ENCODE measurements at regions not wholly inside any gene's neighbourhood (a gene's known extent, or its start where the extent isn't known, plus 50 kb on each side); places are given as distances from the start of the nearest gene placed in this dataset.

DNA sequence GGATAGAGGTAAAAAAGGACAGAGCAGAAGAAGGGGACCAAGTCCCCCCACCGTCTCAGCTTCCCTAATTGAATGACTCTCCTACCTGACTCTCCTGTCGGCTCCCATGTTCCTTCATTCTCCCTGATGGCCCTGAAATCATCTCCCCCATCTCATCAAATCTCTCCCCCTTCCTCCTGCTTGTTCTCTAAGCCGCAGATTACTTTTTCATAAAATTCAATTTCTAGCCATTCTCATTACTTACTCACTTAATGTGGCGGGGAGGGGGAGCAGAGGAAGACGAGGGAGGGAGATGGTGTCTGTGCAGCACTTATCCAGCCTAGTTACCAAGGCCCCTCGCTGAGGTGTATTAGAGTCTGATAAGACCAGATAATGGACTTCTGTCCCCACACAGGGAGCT is 161.5 kb downstream of the CCT6B start:
- DNase-seq (ENCODE audit: low read depth), result no peak
- TF ChIP-seq, protein P1, sequence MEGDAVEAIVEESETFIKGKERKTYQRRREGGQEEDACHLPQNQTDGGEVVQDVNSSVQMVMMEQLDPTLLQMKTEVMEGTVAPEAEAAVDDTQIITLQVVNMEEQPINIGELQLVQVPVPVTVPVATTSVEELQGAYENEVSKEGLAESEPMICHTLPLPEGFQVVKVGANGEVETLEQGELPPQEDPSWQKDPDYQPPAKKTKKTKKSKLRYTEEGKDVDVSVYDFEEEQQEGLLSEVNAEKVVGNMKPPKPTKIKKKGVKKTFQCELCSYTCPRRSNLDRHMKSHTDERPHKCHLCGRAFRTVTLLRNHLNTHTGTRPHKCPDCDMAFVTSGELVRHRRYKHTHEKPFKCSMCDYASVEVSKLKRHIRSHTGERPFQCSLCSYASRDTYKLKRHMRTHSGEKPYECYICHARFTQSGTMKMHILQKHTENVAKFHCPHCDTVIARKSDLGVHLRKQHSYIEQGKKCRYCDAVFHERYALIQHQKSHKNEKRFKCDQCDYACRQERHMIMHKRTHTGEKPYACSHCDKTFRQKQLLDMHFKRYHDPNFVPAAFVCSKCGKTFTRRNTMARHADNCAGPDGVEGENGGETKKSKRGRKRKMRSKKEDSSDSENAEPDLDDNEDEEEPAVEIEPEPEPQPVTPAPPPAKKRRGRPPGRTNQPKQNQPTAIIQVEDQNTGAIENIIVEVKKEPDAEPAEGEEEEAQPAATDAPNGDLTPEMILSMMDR (IDR thresholded peaks at IDR 0.05; ENCODE audit: insufficient read depth, low read depth, low read length, missing control alignments), result no peak
- no peak overlapping the region for H3K4me3 ChIP-seq (ENCODE audit: low read length)

DNA sequence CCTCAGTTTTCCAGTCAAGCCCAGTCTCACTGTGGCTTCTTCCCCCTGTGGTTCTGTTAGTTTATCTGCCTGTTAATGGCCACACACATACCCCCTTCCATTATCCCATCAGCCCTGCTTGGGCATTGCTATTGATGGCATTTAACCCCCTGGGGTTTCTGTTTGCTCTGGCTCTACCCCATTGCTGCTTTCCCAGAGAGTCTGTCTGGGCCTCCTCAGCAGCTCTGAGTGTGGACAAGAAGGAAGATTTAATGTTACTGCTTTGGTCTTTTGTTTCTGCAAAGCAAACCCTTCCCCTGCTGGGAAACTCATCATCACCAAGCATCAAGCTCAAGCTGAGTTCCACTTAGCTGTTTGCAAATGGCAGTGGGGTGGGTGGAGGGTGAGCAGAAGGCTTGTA is 162.7 kb downstream of the CCT6B start:
- no peak overlapping the region for H3K4me3 ChIP-seq (ENCODE audit: low read length)
- no peak for DNase-seq (ENCODE audit: low read depth)
- TF ChIP-seq, protein P1 (IDR thresholded peaks at IDR 0.05; ENCODE audit: insufficient read depth, low read depth, low read length, missing control alignments), result no peak

DNA sequence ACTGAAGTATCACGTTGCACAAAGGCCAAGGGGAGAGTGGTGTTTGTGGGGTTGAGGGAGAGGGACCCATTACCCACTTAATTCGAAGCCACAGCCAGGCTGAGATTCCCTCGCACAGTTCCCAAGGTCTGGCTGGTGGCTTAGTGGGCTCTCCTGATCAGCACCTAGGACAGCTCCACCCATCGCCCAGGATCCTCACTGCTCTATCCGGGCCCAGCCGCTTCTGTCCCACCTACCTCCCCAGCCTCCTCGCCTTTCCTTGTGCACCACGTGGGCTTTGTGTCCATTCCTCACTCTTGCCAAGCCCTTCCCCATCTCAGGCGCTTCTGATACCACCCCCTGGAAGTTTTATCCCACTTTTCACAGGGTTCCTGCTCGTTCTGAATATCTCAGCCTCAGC is 163.5 kb downstream of the CCT6B start:
- TF ChIP-seq, protein P1 (IDR thresholded peaks at IDR 0.05; ENCODE audit: insufficient read depth, low read depth, low read length, missing control alignments), result no peak
- DNase-seq (ENCODE audit: low read depth), result peak; percentile 8
- no peak overlapping the region for H3K4me3 ChIP-seq (ENCODE audit: low read length)

DNA sequence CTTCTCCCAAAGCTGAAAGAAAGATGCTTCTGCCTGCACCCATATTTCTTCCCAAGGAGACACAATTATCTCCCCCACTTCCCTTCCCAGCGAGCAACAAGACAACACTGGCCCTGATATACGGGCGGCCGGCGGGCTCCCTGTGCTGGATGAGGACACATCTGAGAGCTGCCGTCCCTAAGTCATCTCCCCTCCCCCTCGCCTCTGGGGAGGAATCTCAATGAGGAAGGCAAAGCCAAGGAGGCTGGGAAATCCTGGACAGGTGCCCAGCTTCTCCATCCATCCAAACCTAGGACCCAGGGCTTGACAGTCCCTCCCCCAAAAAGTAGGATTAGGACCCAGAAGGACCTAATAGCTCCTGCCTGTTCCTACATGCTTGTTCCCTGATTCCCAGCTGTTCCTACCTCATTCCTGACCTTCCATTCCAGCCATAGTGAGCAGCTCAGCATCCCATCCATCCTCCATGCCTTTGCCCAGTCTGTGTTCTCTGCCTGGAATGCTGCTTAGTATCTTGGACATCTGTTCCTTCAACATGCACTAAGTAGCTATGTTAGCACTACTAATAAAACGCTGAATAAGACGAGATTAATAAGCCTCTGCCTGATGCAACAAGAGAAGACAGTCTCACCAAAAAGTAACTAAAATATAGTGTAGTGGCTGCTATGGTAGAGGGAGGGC is 167.9 kb downstream of the CCT6B start:
- no peak for DNase-seq (ENCODE audit: low read depth)
- TF ChIP-seq, protein P1 (IDR thresholded peaks at IDR 0.05; ENCODE audit: insufficient read depth, low read depth, low read length, missing control alignments), result no peak
- no peak overlapping the region for H3K4me3 ChIP-seq (ENCODE audit: low read length)

DNA sequence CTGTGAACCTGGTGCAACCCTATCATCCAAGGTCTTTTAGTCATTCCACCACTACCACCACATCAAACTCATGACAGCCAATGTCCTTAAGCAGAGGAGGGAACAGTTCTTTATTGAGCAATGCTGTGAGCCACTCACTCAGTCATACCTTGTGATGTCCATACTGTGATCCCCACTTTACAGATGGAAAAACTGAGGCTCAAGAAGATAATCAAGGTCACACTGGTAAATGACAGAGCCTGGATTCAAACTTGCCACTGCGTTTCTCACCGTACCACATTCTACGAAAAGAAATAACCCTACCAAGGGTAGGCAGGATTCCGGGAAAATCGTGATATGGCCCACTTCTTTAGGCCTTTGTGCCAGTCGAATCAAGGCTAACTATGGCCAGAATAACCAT is 172.6 kb downstream of the CCT6B start:
- TF ChIP-seq, protein P1 (IDR thresholded peaks at IDR 0.05; ENCODE audit: insufficient read depth, low read depth, low read length, missing control alignments), result no peak
- H3K4me3 ChIP-seq (ENCODE audit: low read length), result no peak overlapping the region
- DNase-seq (ENCODE audit: low read depth), result no peak

DNA sequence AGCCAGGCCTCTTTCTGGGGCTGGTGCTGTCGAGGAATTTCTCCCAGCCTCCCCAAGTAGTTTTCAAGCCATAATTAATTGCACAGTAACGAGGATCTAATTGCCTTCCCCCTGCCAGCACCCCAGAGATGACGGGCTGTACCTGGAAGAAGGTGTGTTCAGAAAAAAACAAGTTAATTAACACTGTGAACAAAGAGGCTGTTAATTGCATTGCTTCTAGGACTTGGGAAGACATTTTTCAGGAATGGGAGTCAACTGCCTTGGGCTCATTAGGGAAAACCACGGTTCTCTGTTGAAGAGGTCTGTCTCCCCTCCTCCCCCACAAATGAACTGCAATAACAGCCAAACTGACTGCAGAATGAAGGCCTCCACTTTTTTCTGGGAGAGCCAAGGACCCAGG is 176.7 kb downstream of the CCT6B start:
- TF ChIP-seq, protein P1 (IDR thresholded peaks at IDR 0.05; ENCODE audit: insufficient read depth, low read depth, low read length, missing control alignments), result no peak
- H3K4me3 ChIP-seq (ENCODE audit: low read length), result no peak overlapping the region
- DNase-seq (ENCODE audit: low read depth), result no peak

DNA sequence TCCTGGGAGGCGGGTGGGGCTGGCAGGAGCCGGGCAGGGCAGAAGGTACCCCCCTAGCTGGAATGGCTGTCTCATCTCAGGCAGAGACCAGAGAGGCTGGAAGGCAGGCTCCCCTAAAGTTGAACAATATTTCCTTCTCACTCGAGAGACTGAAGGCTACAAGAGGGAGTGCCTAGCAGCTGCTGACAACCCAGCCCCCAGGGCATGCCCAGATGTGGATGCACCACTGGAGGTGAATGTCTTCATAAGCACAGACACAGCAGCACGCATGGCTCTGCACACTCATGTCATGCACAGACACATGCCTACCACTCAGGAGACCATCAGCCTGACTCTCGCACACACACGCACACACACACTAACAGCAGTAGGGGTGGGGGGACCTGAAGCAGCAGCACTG is 179.0 kb downstream of the CCT6B start:
- no peak overlapping the region for H3K4me3 ChIP-seq (ENCODE audit: low read length)
- TF ChIP-seq, protein P1 (IDR thresholded peaks at IDR 0.05; ENCODE audit: insufficient read depth, low read depth, low read length, missing control alignments), result no peak
- DNase-seq (ENCODE audit: low read depth), result no peak
